GM12872 (cell line): ENCODE measurements at regions not wholly inside any gene's neighbourhood (a gene's known extent, or its start where the extent isn't known, plus 50 kb on each side); places are given as distances from the start of the nearest gene placed in this dataset.

Experiments used
- CTCF ChIP-seq: IDR thresholded peaks from 3 replicates; pipeline ENCODE4 v1.5.1; 2011; ENCODE audit warnings: low read depth, mild to moderate bottlenecking, low read length, moderate library complexity; ENCODE audit not compliant: insufficient read depth

- no peak for TF ChIP-seq CTCF
Observed at GRCh38 chr12:13428538-13429265, 232.2 kb downstream of the EMP1 start.

- no peak for TF ChIP-seq CTCF
Observed at GRCh38 chr12:13425766-13426165, 229.2 kb downstream of the EMP1 start.

GRCh38 chr12:13422291-13422690 lies 225.8 kb downstream of the EMP1 start:
- TF ChIP-seq CTCF: no peak

GRCh38 chr12:13417516-13417915 lies 221.0 kb downstream of the EMP1 start:
- TF ChIP-seq CTCF: no peak

GRCh38 chr12:13411287-13411686 lies 214.8 kb downstream of the EMP1 start:
- no peak for TF ChIP-seq CTCF

- no peak for TF ChIP-seq CTCF
Observed at GRCh38 chr12:13405961-13406703, 209.6 kb downstream of the EMP1 start.

- no peak for TF ChIP-seq CTCF
Observed at GRCh38 chr12:13404631-13405473, 208.3 kb downstream of the EMP1 start.
